Glomerular endothelial cell (primary cell): ENCODE measurements at regions not wholly inside any gene's neighbourhood (a gene's known extent, or its start where the extent isn't known, plus 50 kb on each side); places are given as distances from the start of the nearest gene placed in this dataset.

Source experiments
- DNase-seq: peaks from one replicate; pipeline ENCODE4 v3.0.0-alpha.2; 2011; ENCODE audit warnings: low read depth, low spot score; ENCODE audit errors: extremely low read depth

- no peak for DNase-seq
Measured at GRCh38 chr2:51657849-51658248, 625.9 kb upstream of the NRXN1 start.

- no peak for DNase-seq
Measured at GRCh38 chr2:51650769-51651168, 618.8 kb upstream of the NRXN1 start.

DNA sequence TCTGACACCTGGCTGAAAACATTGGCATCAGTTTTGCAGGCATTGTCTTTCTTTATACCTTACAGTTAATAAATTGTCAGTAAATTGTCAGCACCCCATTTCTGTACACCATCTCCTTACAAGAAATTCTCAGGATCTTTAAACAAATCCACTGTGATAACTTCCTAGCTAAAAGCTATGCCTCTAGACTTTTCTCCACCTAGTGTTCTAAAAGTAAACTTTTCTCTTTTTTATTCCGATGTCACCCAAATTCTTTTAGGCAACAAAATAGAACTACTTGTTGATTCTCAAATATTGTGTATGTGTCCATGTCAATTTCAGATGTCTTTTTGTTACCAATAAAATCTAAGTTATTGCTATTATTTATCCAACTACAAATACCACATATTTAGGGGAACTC is 617.4 kb upstream of the NRXN1 start:
- no peak for DNase-seq

DNA sequence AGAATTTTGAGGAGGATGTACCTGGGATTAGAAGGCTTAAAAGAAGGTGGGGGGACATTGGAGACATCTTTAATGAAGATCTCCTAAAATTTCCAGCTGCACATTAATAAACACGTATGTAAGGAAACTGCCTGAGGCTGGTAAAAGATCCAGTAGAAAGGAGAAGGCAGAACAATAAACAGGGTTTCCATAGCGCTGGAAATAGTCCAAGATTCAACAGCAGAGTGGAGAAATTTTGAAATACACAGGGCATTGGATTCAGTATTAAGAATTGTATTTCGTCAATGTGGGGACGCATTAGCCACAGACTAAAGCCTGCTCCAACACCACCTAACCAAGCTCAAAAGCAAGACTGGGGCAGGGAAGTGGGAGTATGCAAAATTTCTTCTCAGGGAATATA is 606.9 kb upstream of the NRXN1 start:
- no peak for DNase-seq

DNA sequence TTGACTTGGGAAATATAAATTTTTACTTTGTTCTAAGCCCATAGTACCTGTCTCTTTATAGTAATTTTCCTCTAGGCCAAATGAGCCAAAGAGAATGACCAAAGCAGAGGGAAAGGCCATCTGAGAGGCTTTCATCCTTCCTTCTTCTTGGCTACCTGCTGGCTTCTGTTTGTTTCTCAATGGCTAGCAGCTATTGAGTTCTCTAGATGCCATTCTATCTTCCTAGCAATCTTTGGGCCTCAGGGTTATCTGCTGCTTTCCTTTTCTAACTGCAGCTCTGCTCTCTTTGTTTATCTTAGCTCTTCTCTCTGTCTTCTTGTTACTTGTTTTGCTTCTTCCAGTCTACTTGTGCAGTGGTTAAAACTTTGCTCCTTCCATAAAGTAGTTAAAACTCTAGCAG is 601.1 kb upstream of the NRXN1 start:
- no peak for DNase-seq

DNA sequence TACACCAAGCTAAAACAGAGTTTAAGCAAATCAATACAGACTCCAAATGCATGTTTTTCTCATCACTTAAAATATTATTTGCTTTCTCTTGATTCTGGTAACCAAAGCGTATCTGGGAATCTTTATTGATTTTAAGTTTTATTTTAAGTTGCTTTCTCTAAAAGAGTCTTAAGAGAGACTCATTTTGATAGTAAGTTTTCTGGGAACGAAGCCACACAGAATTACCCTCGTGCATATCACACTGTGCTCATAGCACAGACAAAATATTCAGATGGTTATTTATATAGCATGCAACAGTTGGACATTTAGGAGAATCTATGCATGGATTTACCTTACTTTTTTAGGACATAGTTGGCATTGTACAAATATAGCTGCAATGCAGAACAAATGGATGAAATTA is 597.5 kb upstream of the NRXN1 start:
- DNase-seq: no peak

DNA sequence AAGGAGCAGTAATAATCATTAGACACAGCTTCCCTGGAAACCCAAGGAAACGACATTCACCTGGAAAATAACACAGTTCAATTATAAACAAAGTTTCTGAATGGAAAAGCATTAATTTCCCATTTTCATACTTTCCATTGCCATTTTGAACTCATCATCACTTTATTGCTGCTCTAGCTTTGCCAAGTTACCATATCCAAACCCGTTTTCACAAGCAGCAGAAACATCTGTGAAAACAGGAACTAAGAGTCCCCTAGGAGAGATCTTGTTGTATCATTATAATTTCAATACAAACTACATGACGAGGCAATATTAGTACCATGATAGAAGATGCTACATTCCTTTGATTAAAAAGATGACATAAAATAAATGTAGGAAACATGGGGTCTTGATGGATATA is 597.0 kb upstream of the NRXN1 start:
- no peak for DNase-seq

- DNase-seq: no peak
Measured at GRCh38 chr2:51624995-51625394, 593.1 kb upstream of the NRXN1 start.

DNA sequence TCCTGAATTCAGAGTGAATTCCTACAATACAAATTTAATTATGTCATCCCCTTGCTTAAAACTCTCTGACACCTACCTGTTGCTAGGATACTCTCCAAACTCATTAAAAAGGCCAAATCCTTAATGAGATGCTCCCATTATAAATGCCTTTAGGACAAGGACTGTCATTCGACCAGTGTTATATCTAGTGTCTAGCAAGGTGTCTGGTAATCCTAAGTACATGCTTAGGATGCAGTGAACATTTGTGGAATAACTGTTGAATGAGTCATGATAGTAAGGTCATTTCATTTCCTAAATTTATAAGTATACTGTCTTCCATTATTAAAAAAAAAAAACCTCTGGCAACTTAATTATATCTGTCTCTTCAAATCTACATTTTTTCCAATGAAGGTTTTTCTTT is 588.9 kb upstream of the NRXN1 start:
- DNase-seq: peak; percentile 10

DNA sequence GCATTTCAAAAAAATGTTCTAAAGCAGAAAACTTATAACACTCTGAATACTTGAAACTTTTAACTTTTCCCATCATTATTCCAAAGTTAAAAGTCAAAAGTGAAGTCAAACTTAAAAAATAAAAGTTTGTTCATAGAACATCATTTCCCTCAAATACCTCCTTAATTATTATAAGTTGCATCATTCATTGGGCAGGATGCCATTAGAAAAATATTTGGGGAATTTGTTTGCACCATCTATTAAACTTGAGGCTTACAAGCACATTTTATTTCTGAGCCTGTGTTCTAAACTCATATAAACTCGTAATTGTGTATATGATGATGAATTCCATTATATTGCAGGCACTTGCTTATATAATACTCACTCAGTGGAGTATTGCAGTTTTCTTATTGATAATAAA is 588.0 kb upstream of the NRXN1 start:
- no peak for DNase-seq

GRCh38 chr2:51612387-51612786 is 580.5 kb upstream of the NRXN1 start:
- DNase-seq: no peak

GRCh38 chr2:51601706-51602105 is 569.8 kb upstream of the NRXN1 start:
- no peak for DNase-seq

DNA sequence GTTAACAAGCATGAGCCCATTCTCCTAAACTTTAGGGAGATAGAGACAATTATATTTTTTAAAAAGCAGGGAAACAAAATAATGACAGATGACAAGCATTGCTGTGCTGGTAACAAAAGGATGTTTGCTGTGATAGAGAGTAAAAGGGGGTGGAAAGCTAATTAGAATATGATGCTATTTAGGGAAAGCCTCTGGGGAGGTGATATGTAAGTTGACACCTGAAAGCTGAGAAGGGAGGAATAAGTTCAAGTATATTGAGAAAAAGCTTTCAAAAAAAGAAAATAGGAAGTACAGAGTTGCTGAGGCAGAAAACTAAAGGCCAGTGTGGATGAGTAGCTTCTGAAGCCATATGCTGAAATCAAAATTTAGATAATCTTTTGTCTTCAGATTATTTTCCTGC is 565.2 kb upstream of the NRXN1 start:
- DNase-seq: no peak

- no peak for DNase-seq
Measured at GRCh38 chr2:51595836-51596235, 563.9 kb upstream of the NRXN1 start.

DNA sequence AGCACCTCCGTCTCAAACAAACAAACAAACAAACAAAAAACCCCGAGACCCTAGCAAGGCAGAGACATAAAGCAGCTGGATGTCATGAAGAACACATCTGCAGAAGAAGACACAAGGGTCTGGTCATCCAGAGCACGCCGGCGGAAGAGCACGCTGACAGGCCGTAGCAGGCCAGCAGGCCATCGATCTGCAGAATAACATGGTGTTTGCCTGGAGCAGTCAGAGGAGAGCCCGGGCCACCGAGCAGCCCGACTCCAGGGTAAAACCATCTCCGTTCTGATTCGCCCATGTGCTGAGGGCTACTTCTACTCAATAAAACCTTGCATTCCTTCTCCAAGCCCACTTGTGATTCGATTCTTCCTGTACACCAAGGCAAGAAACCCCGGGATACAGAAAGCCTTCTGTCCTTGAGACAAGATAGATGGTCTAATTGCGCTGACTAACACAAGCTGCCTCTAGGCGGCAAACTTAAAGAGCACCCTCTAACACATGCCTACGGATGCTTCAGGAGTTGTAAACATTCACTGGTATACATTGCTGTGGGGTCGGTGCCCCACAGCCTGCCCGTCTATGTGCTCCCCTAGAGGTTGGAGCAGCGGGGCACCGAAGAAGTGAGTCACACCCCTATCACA is 549.8 kb upstream of the NRXN1 start:
- no peak for DNase-seq

GRCh38 chr2:51579412-51579811 is 547.5 kb upstream of the NRXN1 start:
- no peak for DNase-seq

DNA sequence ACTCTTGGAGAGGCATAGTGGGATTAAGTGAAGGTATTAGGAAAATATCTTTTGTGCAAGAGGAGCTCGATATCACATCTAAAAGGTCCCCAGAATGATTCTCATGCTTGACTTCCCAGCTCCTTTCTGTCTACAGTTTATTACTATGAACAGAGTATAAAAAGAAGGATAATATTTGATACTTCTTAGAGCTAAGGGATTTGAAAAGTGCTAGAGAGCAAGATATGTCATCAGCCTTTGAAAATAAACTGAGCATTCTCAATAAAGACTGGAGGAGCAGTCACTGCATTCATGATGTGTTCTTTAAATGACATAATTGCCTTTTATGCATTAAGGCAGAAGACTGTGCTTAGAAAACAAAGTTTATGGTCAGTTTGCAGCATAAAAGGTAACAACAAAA is 543.2 kb upstream of the NRXN1 start:
- no peak for DNase-seq

GRCh38 chr2:51559026-51559425 is 527.1 kb upstream of the NRXN1 start:
- no peak for DNase-seq

- no peak for DNase-seq
Measured at GRCh38 chr2:51553476-51553875, 521.5 kb upstream of the NRXN1 start.

DNA sequence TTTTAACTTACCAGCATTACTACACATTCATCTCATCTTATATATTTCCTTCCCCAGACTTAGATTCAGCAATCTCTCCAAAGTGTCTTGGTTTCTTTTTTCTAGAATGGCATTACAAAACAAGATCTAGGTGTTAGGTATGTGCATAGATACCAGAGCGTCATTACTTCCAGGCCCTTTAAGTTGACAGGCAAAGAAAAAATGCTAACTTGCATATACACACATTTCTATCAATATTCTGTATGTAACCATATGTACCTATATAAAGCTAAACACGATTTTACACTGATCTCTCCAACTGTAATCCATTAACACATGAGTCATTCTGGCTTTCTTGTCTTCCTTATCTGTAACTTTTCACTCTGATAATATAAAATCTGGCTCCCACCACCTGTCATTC is 503.8 kb upstream of the NRXN1 start:
- no peak for DNase-seq

GRCh38 chr2:51534166-51534565 is 502.2 kb upstream of the NRXN1 start:
- no peak for DNase-seq

DNA sequence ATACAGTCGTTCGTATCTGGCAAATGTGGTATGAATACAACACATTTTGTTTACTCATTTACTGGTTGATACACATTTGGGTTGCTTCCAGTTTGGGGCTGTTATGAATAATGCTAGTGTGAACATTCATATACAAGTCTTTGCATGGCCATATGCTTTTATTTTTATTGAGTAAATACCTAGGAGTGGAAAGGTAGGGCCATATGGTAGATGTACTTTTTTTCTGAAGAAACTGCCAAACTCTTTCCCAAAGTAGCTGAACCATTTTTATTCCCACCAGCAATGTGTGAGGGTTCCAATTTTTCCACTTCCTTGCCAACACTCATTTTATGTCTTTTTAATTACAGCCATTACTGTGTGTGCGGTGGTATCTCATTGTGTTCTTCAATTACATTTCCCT is 496.2 kb upstream of the NRXN1 start:
- no peak for DNase-seq

DNA sequence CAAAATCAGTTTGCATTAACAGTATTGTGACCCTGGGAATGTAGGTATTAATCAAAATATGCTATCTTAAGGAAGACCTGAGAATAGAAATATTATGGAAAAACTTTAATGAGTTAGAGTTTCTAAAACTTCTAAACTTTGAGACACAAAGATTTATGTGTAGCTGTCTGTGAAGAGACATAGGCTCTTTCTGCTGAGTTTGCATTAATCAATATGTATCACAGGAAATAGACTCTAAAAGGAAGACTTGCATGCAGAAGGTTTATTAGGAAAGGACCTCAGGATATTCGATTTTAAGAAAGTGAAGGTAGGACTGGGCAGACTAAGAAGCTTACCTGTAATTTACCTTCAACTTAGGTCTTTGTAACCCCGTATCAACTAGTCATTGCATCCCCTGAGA is 494.8 kb upstream of the NRXN1 start:
- no peak for DNase-seq
